GM21576 (cell line): ENCODE measurements at regions not wholly inside any gene's neighbourhood (a gene's known extent, or its start where the extent isn't known, plus 50 kb on each side); places are given as distances from the start of the nearest gene placed in this dataset.
"Not testable (repeated sequence)": the region's sequence is repeated elsewhere in the genome, so short reads cannot be mapped to it uniquely, and the experiment has no call there.

Source experiments
- ATAC-seq: cut with Tn5 transposase; IDR thresholded peaks from one replicate; pipeline ENCODE4 v1.9.1; 2021; ENCODE audit warnings: mild to moderate bottlenecking, moderate library complexity; ENCODE audit not compliant: unreplicated experiment

DNA sequence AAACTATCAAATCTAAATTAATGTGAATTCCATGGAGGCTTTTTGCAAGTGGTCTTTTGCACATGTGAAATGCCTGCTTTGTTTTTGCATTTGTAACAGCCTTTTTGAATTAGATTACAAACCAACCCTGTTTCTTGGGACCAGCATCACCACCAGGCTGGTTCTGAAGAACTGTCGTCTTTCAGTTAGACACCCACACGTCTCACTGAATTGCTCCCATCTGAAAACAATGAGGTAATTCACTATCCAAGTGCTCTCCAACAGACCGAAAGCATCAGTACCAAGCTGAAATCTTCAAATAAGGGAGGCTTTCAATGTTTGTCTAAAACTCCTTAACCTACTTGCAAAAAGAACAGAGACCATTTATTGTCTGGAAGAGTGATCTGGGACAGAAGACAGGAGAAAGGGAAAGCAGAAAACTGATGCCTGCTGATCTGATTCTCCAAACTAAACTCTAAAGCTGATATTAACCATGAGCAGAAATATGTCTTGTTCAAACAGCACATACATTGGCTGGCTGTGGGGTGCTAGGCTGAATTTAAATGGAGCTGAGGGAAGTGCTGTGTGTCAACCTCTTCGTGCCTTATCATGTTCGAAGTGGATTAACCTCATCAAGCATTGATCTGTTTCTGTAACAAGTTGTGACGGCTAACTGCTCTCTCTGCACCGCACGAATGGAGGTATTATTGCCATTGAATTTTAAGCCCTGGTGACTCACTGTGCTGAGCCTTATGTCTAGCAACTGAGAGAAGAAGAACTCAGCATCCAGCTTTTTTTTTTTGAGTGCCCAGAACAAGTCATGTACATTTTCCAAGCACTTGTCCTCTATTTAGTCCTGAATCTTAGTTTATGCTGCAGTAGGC lies 213.7 kb upstream of the P2RY1 start:
- ATAC-seq, result no peak

DNA sequence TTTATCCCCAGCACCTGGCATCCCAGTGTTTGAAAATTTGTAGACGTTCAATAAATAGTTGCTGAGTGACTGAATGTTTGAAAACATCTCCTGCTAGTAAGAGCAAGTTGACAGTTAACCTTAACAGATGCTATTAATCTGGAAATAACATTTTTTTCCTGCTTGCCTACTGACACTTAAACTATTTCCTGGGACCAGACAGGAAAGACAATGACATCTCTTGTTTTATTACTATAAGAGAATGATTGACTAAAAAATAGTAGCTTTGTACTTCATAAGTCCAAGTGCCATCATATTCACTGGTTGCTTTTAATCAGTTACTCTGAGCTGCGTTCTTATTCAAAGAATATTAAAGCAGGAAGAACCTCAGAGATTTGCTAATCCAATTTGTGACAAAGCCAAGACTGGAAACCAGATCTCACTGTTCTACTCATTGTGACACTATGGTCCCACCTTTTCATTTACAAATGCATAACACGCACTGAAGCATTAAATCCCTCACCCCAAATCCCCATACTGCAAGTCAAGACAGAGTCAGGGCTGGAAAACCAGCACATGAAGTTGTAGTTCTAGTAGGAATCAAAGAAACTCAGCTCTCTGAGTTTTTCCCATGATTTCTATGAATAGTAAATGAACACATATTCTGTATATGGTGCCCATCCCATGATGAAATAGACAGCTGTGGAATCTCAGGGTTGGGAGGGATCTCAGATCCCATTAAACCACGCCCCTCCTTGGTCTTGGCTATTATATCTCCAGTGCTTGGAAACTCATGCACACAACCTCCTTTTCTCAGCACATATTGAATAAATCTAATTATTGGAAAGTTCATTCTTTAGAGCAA lies 212.7 kb upstream of the P2RY1 start:
- ATAC-seq, result no peak

DNA sequence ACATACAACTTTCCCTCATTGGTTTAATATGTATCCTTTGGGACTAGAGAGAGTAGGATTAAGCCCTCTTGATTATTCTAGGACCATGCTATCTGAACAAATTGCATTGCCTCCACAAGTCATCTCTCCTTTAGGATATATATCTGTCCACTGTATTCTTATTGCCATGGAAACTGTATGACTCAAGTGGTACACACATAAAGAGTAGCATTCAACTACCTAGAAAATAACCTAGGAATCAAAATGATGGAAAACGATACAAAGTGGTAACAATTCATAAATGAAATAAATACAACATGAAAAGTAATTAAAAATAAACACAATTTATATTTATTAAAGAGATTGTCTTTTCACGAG lies 212.1 kb upstream of the P2RY1 start:
- no peak for ATAC-seq

DNA sequence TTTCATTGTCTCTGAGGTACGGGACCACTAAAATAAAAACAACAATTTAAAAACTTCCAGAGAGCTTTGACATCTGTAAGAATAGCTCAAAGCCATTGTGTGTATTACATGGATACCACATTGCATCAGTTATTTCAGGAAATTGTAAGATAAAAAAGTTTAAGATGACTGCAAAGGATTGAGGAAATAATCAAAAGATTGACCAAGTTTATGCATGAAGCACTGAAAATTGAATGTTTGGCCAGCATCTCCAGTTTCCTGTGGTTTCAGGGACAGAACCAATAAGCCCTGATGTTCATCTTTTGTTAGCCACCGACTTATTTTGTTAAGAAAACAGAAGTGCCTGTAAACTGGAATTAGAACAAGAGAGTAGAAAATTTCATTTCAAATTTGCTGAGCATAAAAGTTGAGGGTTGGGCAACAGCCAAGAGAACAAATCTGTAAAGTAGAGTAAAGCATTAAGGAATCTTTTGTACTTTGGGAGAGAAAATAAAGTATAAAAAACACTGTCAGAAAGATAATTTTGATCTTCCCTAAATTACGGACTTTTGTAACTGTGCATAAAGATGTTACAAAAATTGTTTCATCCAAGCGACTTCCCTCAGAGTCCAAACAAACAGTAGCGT lies 211.5 kb upstream of the P2RY1 start:
- no peak for ATAC-seq

DNA sequence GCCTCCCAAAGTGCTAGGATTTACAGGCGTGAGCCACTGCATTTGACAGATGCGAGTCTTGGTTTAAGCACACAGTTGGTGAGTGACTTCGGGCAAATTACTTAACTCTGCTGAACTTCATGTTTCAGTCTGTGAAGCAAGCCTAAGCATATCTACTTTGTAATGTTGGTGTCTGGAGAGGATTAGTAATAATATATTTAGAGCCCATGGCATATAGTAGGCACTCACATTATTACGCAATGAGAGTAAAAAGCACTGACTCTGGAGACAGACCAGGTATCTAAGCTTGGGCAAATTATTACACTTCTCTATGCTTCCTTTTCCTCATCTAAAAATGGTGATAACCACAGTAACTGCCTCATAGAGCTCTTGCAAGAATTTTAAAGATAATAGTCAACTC lies 208.7 kb upstream of the P2RY1 start:
- no peak for ATAC-seq

DNA sequence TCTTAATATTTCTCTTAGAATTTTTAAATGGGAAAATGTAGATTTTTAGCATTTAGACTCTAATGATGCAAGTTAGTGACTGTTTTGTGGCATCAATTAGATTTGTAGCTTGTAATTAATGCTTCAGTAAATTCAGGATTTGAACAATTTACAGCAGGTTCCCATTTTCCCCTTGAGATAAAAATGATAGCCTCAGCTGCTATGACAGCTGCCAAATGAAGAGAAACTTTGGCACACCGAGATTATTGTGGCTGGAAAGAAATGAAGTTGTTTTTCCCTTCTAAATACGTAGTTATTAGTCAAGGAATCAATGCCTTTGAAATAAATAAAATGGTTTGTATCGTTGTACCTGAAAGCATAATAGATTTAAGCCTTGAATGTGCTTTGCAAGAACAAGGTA lies 206.4 kb upstream of the P2RY1 start:
- no peak for ATAC-seq

DNA sequence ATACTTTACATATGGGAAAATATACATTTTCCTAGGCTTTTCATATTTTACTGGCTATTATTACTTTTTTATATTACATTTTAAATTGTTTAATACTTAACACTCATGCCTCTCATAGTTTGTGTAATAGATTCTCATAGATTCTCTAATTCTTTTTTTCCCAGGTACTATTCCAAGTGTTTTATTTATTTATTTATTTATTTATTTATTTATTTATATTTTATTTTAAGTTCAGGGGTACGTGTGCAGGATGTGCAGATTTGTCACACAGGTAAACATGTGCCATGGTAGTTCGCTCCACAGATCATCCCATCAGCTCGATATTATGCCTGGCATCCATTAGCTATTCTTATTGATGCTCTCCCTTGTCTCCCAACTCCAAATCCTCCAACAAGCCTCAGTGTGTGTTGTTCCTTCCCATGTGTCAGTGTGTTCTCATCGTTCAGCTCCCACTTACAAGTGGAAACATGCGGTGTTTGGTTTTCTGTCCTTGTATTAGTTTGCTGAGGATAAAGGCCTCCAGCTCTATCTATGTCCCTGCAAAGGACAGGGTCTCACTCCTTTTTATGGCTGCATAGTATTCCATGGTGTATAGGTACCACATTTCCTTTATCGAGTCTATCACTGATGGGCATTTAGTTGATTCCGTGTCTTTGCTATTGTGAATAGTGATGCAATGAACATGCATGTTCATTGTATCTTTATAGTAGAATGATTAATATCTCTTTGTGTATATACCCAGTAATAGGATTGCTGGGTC lies 205.4 kb upstream of the P2RY1 start:
- no peak for ATAC-seq

DNA sequence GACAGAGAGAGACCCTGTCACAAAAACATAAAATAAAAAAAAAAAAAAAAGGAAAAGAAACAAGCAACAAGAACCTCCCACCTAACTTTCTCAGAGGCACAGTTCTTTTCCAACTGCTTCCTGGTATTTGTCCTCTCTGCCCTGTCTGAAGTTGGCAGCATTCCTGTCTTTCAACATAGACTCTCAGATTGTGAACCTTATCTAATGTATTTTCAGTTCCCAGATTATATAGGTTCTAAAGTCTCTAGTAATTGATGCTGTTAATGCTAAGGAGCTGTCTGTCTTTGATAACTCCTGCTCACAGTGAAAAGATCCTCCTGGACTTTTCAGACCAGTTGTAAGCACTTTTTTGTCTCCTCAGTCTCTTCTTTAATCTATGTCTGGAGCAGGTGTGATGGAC lies 199.5 kb upstream of the P2RY1 start:
- no peak for ATAC-seq

DNA sequence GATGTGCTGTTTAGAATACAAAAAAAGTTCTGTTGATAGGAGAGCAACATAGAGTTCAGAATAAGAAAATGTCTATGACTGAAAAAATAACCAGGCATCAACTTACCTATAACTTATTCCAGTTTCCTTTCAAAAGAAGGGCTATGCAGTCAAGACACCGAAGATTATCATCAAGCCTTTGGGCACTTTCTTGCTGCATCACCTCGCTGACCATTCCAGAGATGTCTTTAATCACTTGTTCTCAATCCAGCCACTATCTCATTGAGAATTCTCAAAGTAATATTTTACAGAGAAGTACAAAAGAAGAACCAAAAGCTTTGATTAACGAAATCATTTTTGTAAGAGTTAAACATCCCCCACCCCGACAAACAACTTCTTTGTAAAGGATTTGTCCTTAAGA lies 198.3 kb upstream of the P2RY1 start:
- ATAC-seq, result no peak

DNA sequence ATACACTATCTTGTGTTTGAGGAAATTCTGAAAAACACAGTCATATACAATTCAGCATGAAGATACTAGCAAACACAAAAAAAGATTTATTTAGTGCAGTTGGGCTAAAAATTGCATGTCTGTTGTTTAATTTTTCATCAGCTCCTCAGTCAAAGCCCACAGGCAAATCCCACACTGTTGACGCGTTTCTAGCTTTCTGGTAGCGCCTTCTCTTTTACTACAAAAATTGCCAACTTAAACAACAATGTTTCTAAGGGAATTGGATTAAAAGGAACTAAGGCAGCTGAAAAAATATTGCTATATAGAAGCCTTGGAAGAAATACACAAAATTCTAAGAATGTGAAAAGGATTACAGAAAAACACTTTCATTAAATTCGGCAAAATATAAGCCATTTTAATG lies 196.7 kb upstream of the P2RY1 start:
- no peak for ATAC-seq

DNA sequence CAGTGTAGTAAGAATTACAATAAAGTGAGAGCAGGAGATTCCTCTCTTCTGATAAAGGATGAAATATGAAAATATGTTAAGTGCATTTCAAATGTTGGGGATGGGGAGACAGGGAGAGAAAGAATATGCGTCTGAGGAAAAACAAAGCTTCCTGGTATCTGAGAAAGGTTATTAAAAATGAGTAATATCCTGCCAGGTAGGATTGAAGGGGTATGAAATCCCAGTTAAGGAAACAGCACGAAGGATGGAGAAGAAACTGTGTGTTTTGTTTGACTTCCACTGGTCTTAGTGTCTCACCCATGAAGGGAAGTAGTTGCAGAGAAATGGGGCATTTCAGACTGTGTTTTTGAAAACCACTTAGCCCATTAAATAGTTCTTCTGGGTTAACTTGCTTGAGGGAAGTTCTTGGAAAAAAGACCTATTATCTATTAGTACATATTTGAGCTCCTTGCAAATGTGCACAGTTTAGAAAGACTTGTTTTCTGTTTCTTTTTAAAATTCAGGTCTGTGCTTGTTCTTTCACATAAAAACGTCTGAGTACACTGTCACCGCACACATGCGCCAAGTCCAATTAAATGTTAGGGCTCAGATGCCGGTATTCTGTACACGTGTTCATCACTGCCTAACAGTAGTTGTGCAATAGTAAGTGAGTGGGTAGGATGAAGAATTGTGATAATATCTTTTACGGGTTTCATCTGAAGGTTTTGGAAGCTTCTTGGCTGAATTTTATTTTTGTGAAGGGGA lies 196.1 kb upstream of the P2RY1 start:
- ATAC-seq, result no peak

DNA sequence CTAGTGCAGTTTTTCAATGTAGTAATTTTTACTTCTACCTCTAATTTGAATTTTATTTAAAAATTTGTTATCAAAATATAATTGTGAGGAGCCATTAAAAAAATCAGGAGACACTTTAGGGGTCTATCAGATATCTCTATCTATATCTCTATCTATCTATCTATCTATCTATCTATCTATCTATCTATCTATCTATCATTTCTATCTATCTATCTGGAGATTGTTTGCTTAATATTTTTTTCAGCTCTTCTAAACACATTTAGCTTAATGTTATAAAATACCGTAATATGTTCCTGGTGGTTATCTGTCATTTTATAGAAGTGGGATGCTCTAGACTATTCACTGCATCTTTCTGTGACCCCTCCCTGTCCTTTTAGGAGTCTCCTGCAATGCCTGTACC lies 193.7 kb upstream of the P2RY1 start:
- ATAC-seq, result no peak

DNA sequence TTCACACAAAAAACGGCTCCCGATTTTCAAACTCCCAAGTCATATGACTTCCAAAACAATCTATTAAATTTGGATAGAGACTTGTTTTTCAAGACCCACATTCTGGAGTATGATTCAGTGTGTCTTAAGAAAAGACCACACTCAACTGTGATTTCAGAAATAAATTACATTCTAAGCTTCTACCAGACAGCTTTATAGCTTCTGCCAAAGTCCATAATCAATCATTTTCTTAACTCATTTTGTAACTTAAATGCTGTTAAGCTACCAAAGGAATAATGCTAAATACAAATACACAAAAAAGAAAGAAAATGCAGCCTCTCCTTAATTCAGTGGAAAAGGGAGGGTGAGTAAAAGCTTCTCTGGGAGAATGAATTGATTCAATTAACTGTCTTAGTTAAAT lies 192.3 kb upstream of the P2RY1 start:
- no peak for ATAC-seq

DNA sequence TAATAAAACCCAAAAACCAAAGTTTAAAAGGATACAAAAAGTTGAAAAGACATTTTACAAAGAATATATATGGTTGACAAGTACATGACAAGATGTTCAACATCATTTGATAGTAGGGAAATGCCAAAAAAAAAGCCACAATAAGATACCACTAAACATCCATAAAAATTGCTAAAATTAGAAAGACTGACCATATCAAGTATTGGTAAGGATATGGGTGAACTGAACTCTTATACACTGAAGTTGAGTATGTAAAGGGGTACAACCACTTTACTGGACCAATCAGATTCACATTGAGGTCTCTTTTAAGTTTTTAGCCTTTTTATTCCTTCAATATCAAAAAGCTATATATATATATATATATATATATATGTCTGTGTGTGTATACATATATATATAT lies 190.5 kb upstream of the P2RY1 start:
- ATAC-seq, result no peak

DNA sequence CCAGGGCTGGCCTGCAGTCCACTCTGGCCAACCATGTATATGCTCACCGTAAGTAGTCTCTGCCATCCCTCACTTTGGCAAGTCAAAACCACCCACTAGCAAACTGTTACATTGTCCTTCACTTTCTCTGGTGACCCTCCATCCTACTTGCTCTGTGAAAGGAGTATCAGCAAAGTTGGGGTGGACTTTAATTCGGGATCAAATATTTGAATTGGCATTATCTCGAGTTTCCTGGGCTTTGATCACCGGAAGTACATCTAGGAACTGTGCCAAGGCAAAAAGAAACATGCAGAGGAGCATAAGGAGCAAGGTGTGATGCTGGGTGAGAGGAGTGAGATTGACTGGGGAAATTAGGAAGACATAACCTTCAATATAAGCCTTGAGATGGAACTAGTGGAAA lies 188.9 kb upstream of the P2RY1 start:
- no peak for ATAC-seq

DNA sequence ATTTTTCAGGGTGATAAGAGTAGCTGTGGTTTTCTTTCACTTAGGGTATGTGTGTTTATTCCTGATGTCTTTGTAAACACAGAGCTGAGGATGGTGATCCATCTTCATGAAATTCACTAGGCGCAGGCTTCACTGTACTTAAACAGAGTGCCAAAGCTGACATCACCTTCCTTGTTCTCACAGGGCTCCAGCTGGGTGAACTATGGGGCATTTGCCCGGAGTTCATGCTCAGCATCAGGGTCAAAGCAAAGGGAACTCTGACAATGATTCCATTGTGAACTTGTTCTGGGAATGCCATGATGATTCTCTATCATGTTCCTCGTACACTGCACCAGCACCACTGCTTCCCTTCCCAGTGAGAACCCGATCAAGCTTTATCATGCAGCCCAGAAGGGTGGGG lies 184.8 kb upstream of the P2RY1 start:
- ATAC-seq, result no peak

DNA sequence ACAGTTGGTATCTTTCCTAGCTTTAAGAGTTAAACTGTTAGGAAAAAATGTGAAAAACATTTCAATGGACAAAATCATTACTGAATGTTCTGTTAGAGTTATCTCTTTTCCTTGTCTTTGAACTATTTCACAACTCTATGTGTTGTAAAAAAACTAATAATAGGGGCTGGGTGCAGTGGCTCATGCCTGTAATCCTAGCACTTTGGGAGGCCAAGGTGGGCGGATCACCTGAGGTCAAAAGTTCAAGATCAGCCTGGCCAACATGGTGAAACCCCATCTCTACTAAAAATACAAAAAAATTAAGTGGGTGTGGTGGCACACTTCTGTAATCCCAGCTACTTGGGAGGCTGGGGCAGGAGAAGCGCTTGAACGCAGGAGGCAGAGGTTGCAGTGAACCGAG lies 184.0 kb upstream of the P2RY1 start:
- ATAC-seq, result not testable (repeated sequence)

DNA sequence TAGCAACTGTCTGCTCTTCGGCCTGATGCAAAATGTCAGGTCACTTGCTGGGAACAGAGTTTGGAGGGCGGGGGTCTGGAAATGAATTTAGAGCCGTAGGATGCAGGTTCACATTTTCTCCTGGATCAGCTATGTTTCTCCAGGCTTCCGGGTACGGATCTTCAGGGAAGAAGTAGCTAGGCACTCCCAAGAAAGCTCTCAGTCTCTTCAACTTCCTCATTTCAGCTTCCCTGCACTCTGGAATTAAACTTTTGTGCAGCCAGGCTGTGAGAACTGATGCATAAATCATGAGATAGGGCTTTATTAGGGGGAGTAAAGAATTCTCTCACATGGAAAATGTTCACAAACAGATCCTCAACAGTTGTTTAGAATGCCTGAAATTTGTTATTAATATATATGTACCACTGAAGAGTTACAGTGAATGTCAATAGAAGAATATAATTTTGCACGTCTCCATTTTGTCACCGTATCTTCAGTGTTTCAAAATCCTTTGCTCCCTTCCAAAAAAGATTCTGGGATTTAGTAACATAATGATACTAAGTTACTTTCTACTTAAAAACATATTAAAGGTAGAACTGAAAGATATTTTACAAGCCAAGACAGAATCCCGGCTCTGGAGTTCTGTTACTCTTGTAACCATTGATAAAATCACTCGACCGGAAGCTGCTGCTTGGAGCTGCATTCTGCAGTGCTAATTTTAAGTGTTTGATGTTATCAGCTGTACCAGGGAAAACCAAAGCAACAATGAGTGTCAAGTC lies 178.5 kb upstream of the P2RY1 start:
- no peak for ATAC-seq

DNA sequence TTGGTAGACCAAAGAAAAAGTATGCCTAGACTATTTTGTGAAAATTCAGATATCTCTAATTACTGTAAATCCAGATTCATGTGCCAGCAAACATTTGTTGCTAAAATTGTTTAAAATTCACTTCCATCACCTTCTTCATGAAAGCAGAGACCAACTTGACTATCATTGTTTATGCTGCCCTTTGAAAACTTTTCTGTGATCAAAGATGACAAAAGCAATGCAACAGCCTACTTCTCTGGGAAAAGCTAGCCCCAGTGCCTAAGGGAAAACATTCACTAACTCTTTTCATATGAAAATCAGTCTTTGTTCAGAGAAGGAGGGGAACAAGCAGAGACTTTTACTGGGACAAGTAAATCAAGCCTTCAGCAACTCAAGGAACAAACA lies 178.0 kb upstream of the P2RY1 start:
- no peak for ATAC-seq
